Small intestine (tissue), 7 donors: ENCODE measurements at regions not wholly inside any gene's neighbourhood (a gene's known extent, or its start where the extent isn't known, plus 50 kb on each side); places are given as distances from the start of the nearest gene placed in this dataset.
"Not testable (repeated sequence)": the region's sequence is repeated elsewhere in the genome, so short reads cannot be mapped to it uniquely, and the experiment has no call there.

Source experiments
- DNase-seq, 2 donors: peaks; one replicate each; pipeline versions ENCODE4 v3.0.0 to v3.0.0-alpha.2; 2013
- FAIRE-seq: peaks from 2 replicates; lab custom pipeline; 2012; peaks lifted over from hg19 to GRCh38; lab: Jason Lieb, UNC
- H3K27ac ChIP-seq, 3 donors: one replicate each; pipeline ENCODE4 v1.5.1; 2013; ENCODE audit warnings: low read length in 2 of 3, mild to moderate bottlenecking in 2 of 3, control low read depth in 1 of 3, inconsistent platforms in 1 of 3, low read depth in 1 of 3, moderate library complexity in 1 of 3
- H3K27me3 ChIP-seq, 3 donors: one replicate each; pipeline ENCODE4 v1.6.1; 2013; ENCODE audit warnings: low read length in 3 of 3, inconsistent platforms in 1 of 3; ENCODE audit not compliant: control insufficient read depth in 3 of 3, insufficient read depth in 3 of 3
- H3K36me3 ChIP-seq, 3 donors: one replicate each; pipeline ENCODE4 v1.6.1; 2013; ENCODE audit warnings: low read length in 3 of 3, inconsistent platforms in 1 of 3, low read depth in 1 of 3, mild to moderate bottlenecking in 1 of 3, moderate library complexity in 1 of 3; ENCODE audit not compliant: control insufficient read depth in 3 of 3, insufficient read depth in 2 of 3
- H3K4me1 ChIP-seq, 3 donors: one replicate each; pipeline ENCODE4 v1.6.1; 2013; ENCODE audit warnings: low read length in 2 of 3, inconsistent platforms in 1 of 3, low read depth in 1 of 3, mild to moderate bottlenecking in 1 of 3, moderate library complexity in 1 of 3; ENCODE audit not compliant: control insufficient read depth in 3 of 3, insufficient read depth in 2 of 3
- H3K4me3 ChIP-seq, 3 donors: one replicate each; pipeline ENCODE4 v1.5.1; 2013; ENCODE audit warnings: low read length in 3 of 3, control low read depth in 1 of 3, inconsistent platforms in 1 of 3, low read depth in 1 of 3, mild to moderate bottlenecking in 1 of 3, moderate library complexity in 1 of 3
- H3K9me3 ChIP-seq, 2 donors: one replicate each; pipeline ENCODE4 v1.6.1; 2013; ENCODE audit warnings: low read depth in 1 of 2, low read length in 1 of 2; ENCODE audit not compliant: control insufficient read depth in 2 of 2, insufficient read depth in 1 of 2
- WGBS, 3 donors: extraction: QIAGEN DNeasy Blood & Tissue Kit; methylation state at CpG; one replicate each; pipeline ENCODE4 v1.1.7; 2013; 5-methylcytosine and 5-hydroxymethylcytosine counted together
- donor health status: healthy with polysubstance abuse.
- donor health status: control.
- donor health status: control.
- donor health status: Bipolar disorder and iron deficiency.
- donor health status: healthy.

- Histone ChIP-seq H3K4me3 (no peak overlapping the region), H3K9me3 (peaks cover 0 to 58% of the 10 kb centered on the region in 2 donors), H3K27ac (no peak overlapping the region), H3K4me1 (no peaks in the 10 kb centered on the region), H3K27me3 (no peaks in the 10 kb centered on the region), H3K36me3 (no peaks in the 10 kb centered on the region)
- FAIRE-seq (no peak), DNase-seq (no peak)
- WGBS, 3 donors = 89 to 92% (median 90%) methylated on average over 36 of the region's 36 CpGs
Observed at GRCh38 chr7:57653262-57653830, 203.4 kb downstream of the ZNF716 start.

GRCh38 chr7:57655156-57655871, 205.3 kb downstream of the ZNF716 start:
- H3K27ac ChIP-seq, H3K27me3 ChIP-seq, DNase-seq, H3K4me3 ChIP-seq, H3K36me3 ChIP-seq, H3K4me1 ChIP-seq, FAIRE-seq: not testable (repeated sequence)
- H3K9me3 ChIP-seq = peaks cover 0 to 45% of the 10 kb centered on the region in 2 donors
- 80 to 85% (median 83%) methylated on average over 31 of the region's 31 CpGs for WGBS, 3 donors

- not testable (repeated sequence) for H3K4me3 ChIP-seq, H3K27ac ChIP-seq, DNase-seq, FAIRE-seq, H3K36me3 ChIP-seq, H3K4me1 ChIP-seq, H3K27me3 ChIP-seq
- 50 to 54% (median 53%) methylated on average over 4 of the region's 4 CpGs for WGBS, 3 donors
- peaks cover 0 to 14% of the 10 kb centered on the region in 2 donors for H3K9me3 ChIP-seq
Observed at GRCh38 chr7:57659226-57659625, 209.2 kb downstream of the ZNF716 start.

- DNase-seq = not testable (repeated sequence)
- 15 to 28% (median 26%) methylated on average over 1 of the region's 1 CpG for WGBS, 3 donors
Observed at GRCh38 chr7:57676928-57677327, 227.0 kb downstream of the ZNF716 start.

GRCh38 chr7:57685418-57685817, 235.4 kb downstream of the ZNF716 start:
- Histone ChIP-seq H3K9me3 (peaks cover 0 to 6% of the 10 kb centered on the region in 2 donors), H3K4me3 (no peak overlapping the region), H3K27ac (no peak overlapping the region), H3K27me3 (no peaks in the 10 kb centered on the region), H3K4me1 (no peaks in the 10 kb centered on the region), H3K36me3 (no peaks in the 10 kb centered on the region)
- DNase-seq (no peak), FAIRE-seq (no peak)
- WGBS, 3 donors = 29 to 57% (median 53%) methylated on average over 1 of the region's 1 CpG

More at GRCh38 chr7:57676928-57677327, 227.0 kb downstream of the ZNF716 start:
- not testable (repeated sequence) for H3K4me3 ChIP-seq, H3K27me3 ChIP-seq, H3K36me3 ChIP-seq, H3K4me1 ChIP-seq, FAIRE-seq, H3K27ac ChIP-seq, H3K9me3 ChIP-seq
